K562 (cell line): ENCODE measurements at regions not wholly inside any gene's neighbourhood (a gene's known extent, or its start where the extent isn't known, plus 50 kb on each side); places are given as distances from the start of the nearest gene placed in this dataset. TPM values are rescaled to one million over a fixed set of nuclear protein-coding genes. Genes with fewer than 3 reads are reported as not detected.
"Not testable (repeated sequence)": the region's sequence is repeated elsewhere in the genome, so short reads cannot be mapped to it uniquely, and the experiment has no call there.

ENCODE experiments used
- ATAC-seq: fragments of 200-7000 bp; cut with Tn5 transposase; 3 replicates; pipeline ENCODE4 v1.9.1; 2020; ENCODE audit warnings: moderate library complexity
- BruUV-seq: library from RNA; stranded (reverse); fragments of 400-500 nt; replicated peaks from 2 replicates; lab custom pipeline; 2021; lab: Mats Ljungman, UMichigan
- CTCF ChIA-PET: fragments of 300-600 bp; formaldehyde crosslinking; extraction: SDS; loops from one replicate; lab custom pipeline; 2021; ENCODE audit warnings: low intra/inter-chr PET ratio; lab: Yijun Ruan, JAX
- POLR2A ChIA-PET: fragments of 300-600, 350-650 bp; sonication (Branson Sonifier 250); formaldehyde crosslinking; extraction: SDS; loops from one replicate; lab custom pipeline; 2021; ENCODE audit warnings: antibody characterized with exemption, inconsistent platforms; lab: Yijun Ruan, JAX
- DNase-seq, 4 experiments: peaks; one replicate each; pipeline versions ENCODE4 v3.0.0 to v3.0.0-alpha.2; 2011 to 2018; ENCODE audit warnings: low spot score in 3 of 4, mixed read lengths in 3 of 4; ENCODE audit errors: extremely low read depth in 1 of 4
- FAIRE-seq: peaks from 2 replicates; lab custom pipeline; 2011; peaks lifted over from hg19 to GRCh38; lab: Jason Lieb, UNC
- H2AFZ ChIP-seq: 2 replicates; pipeline ENCODE4 v1.6.0; 2011; ENCODE audit warnings: low read depth, low read length, control low read depth, inconsistent platforms
- H3K27ac ChIP-seq: fragments of 200-600 bp; 3 replicates; pipeline ENCODE4 v1.8.0; 2011; ENCODE audit warnings: low read depth, mild to moderate bottlenecking, control low read depth, inconsistent platforms, low read length, moderate library complexity, mixed read lengths; ENCODE audit errors: extremely low read depth
- H3K27me3 ChIP-seq, 2 experiments: fragments of 300-600 bp in 1 of 2; 2 replicates in 1 of 2; 3 replicates in 1 of 2; pipeline versions ENCODE4 v1.6.0 to v1.8.0; 2011; ENCODE audit warnings: inconsistent platforms in 2 of 2, low read length in 2 of 2, mild to moderate bottlenecking in 1 of 2, mixed read lengths in 1 of 2, moderate library complexity in 1 of 2; ENCODE audit not compliant: control insufficient read depth in 2 of 2, insufficient read depth in 2 of 2
- H3K36me3 ChIP-seq: fragments of 300-600 bp; 3 replicates; pipeline ENCODE4 v1.8.0; 2011; ENCODE audit warnings: mild to moderate bottlenecking, low read length, inconsistent platforms; ENCODE audit not compliant: control insufficient read depth, insufficient read depth
- H3K4me1 ChIP-seq, 2 experiments: fragments of 200-600 bp in 1 of 2; replicated peaks in 1 of 2; 2 replicates in 1 of 2; 3 replicates in 1 of 2; pipeline versions ENCODE4 v1.5.1 to v1.8.0; 2011; ENCODE audit warnings: inconsistent platforms in 2 of 2, low read length in 2 of 2, mild to moderate bottlenecking in 1 of 2, mixed read lengths in 1 of 2, moderate library complexity in 1 of 2; ENCODE audit not compliant: control insufficient read depth in 2 of 2, insufficient read depth in 2 of 2
- H3K4me2 ChIP-seq: 2 replicates; pipeline ENCODE4 v1.6.1; 2011; ENCODE audit warnings: low read length, control low read depth, inconsistent platforms, mixed read lengths; ENCODE audit not compliant: insufficient read depth
- H3K4me3 ChIP-seq: fragments of 200-600 bp; sonication (generic), shearing (Covaris generic); 2 replicates; pipeline ENCODE4 v1.5.1; 2016; ENCODE audit warnings: control low read depth, inconsistent platforms
- H3K79me2 ChIP-seq: fragments of 200-600 bp; 3 replicates; pipeline ENCODE4 v1.8.0; 2011; ENCODE audit warnings: low read length, inconsistent platforms; ENCODE audit not compliant: control insufficient read depth, insufficient read depth
- H3K9ac ChIP-seq, 2 experiments: 2 replicates each; pipeline versions ENCODE4 v1.6.0 to v1.6.1; 2011; ENCODE audit warnings: low read depth in 2 of 2, low read length in 2 of 2, control low read depth in 1 of 2, inconsistent platforms in 1 of 2, mild to moderate bottlenecking in 1 of 2, mixed read lengths in 1 of 2; ENCODE audit not compliant: insufficient read depth in 1 of 2
- H3K9me1 ChIP-seq: one replicate; pipeline ENCODE4 v1.6.0; 2011; ENCODE audit warnings: inconsistent platforms, mild to moderate bottlenecking, low read length, moderate library complexity; ENCODE audit not compliant: control insufficient read depth, insufficient read depth
- H3K9me3 ChIP-seq: replicated peaks from 2 replicates; pipeline ENCODE4 v1.5.1; 2011; ENCODE audit warnings: low read depth, low read length, inconsistent platforms; ENCODE audit not compliant: control insufficient read depth, insufficient read depth
- H4K20me1 ChIP-seq: replicated peaks from 2 replicates; pipeline ENCODE4 v1.6.1; 2011; ENCODE audit warnings: low read length, inconsistent platforms, mixed read lengths; ENCODE audit not compliant: control insufficient read depth, insufficient read depth
- in situ Hi-C: fragments of 300-500 bp; cut with MboI; formaldehyde crosslinking; loops from 4 replicates; pipeline ENCODE4 v1.15.0; 2018; ENCODE audit warnings: inconsistent platforms, mixed read lengths
- intact Hi-C: fragments of 100-400 bp; cut with micrococcal nuclease; formaldehyde crosslinking; loops from 2 replicates; pipeline ENCODE4 v1.14.2; 2022
- small RNA-seq: library from RNA; depleted of rRNA; stranded (forward); fragments of <200 nt; gene quantifications from one replicate; pipeline ENCODE3, GENCODE V24; 2014

DNA sequence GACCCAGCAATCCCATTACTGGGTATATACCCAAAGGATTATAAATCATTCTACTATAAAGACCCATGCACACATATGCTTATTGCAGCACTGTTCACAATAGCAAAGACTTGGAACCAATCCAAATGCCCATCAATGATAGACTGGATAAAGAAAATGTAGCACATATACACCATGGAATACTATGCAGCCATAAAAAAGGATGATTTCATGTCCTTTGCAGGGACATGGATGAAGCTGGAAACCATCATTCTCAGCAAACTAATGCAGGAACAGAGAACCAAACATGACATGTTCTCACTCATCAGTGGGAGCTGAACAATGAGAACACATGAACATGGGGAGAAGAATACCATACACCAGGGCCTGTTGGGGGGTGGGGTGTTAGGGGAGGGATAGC, 339.6 kb upstream of the KLHL4 start:
- DNase-seq, H3K9ac ChIP-seq, FAIRE-seq, H3K27ac ChIP-seq, intact Hi-C loops, ATAC-seq, in situ Hi-C loops, POLR2A ChIA-PET, H3K9me1 ChIP-seq, H3K79me2 ChIP-seq, H3K36me3 ChIP-seq, H3K4me3 ChIP-seq, H2AFZ ChIP-seq, H4K20me1 ChIP-seq, H3K4me2 ChIP-seq, H3K9me3 ChIP-seq, BruUV-seq, H3K27me3 ChIP-seq, CTCF ChIA-PET, H3K4me1 ChIP-seq: not testable (repeated sequence)

Small RNA genes in the stretch of these regions (small RNA-seq; reads per million reads assigned to genes)
- not detected for gene RF00279
- gene Z82210.1, result not detected
